SK-N-SH treated with all-trans-retinoic acid at 6 μM for 48 hours (cell line): ENCODE measurements at regions not wholly inside any gene's neighbourhood (a gene's known extent, or its start where the extent isn't known, plus 50 kb on each side); places are given as distances from the start of the nearest gene placed in this dataset.

ENCODE experiments used
- BACH2 ChIP-seq: fragments of 250-450 bp; sonication (Bioruptor Pico); IDR thresholded peaks from 2 replicates; pipeline ENCODE4 v1.9.0; 2021; ENCODE audit warnings: mild to moderate bottlenecking, borderline replicate concordance
- CSRNP3 ChIP-seq: fragments of 250-450 bp; sonication (Bioruptor Pico); IDR thresholded peaks from 2 replicates; pipeline ENCODE4 v1.5.1; 2021; ENCODE audit warnings: mild to moderate bottlenecking, moderate library complexity
- GLIS3 ChIP-seq: fragments of 250-450 bp; sonication (Bioruptor Pico); IDR thresholded peaks from 2 replicates; pipeline ENCODE4 v1.5.0; 2020; ENCODE audit warnings: mild to moderate bottlenecking, moderate library complexity
- RARB ChIP-seq: fragments of 250-450 bp; sonication (Bioruptor Pico); IDR thresholded peaks from 2 replicates; pipeline ENCODE4 v1.8.0; 2021; ENCODE audit warnings: mild to moderate bottlenecking, moderate library complexity
- ZFP3 ChIP-seq: fragments of 250-450 bp; sonication (Bioruptor Pico); IDR thresholded peaks from 2 replicates; pipeline ENCODE4 v1.5.0; 2020; ENCODE audit warnings: mild to moderate bottlenecking, moderate library complexity
- ZFP30 ChIP-seq: fragments of 450-650 bp; formaldehyde crosslinking; IDR thresholded peaks from 2 replicates; pipeline ENCODE4 v1.5.0; 2022; ENCODE audit warnings: mild to moderate bottlenecking, moderate library complexity
- TF ChIP-seq, protein P1 (sequence below): fragments of 250-450 bp; sonication (Bioruptor Pico); IDR thresholded peaks from 2 replicates; pipeline ENCODE4 v1.8.0; 2020; ENCODE audit warnings: mild to moderate bottlenecking, moderate library complexity, borderline replicate concordance

DNA sequence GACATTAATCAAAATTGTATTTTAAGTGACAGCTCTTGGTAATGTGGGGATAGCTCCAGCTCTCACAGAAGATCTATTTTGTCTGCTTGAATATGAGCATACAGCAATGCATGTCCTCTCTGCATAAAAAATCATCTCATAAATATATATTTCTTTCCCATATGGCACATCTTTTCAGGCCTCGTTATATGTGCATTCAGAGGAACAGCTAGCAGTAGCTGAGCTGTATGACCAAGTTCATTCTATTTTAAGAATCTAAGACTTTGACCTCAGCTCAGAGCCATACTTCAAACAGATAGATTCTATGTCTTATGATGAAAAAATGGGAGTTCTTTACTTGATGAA lies 487.2 kb downstream of the ARHGEF28 start:
- TF ChIP-seq RARB (CRISPR knock-in tag): no peak
- TF ChIP-seq, protein P1, sequence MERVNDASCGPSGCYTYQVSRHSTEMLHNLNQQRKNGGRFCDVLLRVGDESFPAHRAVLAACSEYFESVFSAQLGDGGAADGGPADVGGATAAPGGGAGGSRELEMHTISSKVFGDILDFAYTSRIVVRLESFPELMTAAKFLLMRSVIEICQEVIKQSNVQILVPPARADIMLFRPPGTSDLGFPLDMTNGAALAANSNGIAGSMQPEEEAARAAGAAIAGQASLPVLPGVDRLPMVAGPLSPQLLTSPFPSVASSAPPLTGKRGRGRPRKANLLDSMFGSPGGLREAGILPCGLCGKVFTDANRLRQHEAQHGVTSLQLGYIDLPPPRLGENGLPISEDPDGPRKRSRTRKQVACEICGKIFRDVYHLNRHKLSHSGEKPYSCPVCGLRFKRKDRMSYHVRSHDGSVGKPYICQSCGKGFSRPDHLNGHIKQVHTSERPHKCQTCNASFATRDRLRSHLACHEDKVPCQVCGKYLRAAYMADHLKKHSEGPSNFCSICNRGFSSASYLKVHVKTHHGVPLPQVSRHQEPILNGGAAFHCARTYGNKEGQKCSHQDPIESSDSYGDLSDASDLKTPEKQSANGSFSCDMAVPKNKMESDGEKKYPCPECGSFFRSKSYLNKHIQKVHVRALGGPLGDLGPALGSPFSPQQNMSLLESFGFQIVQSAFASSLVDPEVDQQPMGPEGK (CRISPR knock-in tag): no peak
- no peak for TF ChIP-seq ZFP30 (CRISPR knock-in tag)
- TF ChIP-seq CSRNP3 (CRISPR knock-in tag): no peak
- TF ChIP-seq GLIS3 (CRISPR knock-in tag): no peak
- no peak for TF ChIP-seq ZFP3 (CRISPR knock-in tag)
- TF ChIP-seq BACH2: no peak
